ENCODE measurements at regions not wholly inside any gene's neighbourhood (a gene's known extent, or its start where the extent isn't known, plus 50 kb on each side); places are given as distances from the start of the nearest gene placed in this dataset.

DNA sequence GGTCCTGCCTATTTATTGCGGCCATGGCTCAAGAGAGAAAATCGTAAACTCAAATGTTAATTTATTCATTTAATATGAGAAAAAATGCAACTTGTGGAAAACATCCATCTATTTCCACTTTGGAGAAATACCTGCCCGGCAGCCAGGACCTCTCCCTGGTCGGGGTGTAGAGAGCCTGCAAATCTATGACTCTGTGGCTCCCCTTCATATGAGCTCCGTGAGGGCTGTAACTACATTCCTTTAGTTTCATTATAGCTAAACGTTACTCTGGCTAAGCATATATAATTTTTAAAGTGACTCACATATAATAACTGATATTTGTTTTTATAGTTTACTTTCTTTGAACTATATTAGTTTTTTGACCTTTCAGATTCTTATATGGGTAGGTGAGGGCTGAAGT lies 857.8 kb upstream of the FAT3 start:
- H3K27ac ChIP-seq, result no peak overlapping the region
- no peak for DNase-seq
- no peaks in the 10 kb centered on the region for H3K9me3 ChIP-seq
- intact Hi-C loops (cut with DNase I), result no loop called here
- H3K9ac ChIP-seq (ENCODE audit: low read depth in 2 of 2, low read length in 2 of 2), result no peak overlapping the region
- no peak overlapping the region for H3K4me3 ChIP-seq
- no peaks in the 10 kb centered on the region for H3K27me3 ChIP-seq
- TF ChIP-seq, protein P1, sequence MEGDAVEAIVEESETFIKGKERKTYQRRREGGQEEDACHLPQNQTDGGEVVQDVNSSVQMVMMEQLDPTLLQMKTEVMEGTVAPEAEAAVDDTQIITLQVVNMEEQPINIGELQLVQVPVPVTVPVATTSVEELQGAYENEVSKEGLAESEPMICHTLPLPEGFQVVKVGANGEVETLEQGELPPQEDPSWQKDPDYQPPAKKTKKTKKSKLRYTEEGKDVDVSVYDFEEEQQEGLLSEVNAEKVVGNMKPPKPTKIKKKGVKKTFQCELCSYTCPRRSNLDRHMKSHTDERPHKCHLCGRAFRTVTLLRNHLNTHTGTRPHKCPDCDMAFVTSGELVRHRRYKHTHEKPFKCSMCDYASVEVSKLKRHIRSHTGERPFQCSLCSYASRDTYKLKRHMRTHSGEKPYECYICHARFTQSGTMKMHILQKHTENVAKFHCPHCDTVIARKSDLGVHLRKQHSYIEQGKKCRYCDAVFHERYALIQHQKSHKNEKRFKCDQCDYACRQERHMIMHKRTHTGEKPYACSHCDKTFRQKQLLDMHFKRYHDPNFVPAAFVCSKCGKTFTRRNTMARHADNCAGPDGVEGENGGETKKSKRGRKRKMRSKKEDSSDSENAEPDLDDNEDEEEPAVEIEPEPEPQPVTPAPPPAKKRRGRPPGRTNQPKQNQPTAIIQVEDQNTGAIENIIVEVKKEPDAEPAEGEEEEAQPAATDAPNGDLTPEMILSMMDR (IDR thresholded peaks at IDR 0.05), result no peak
- no peaks in the 10 kb centered on the region for H3K4me1 ChIP-seq
- H3K36me3 ChIP-seq, result no peaks in the 10 kb centered on the region

GRCh38 chr11:91365986-91366585 lies 858.5 kb upstream of the FAT3 start:
- Histone ChIP-seq H3K4me3 (no peak overlapping the region), H3K36me3 (no peaks in the 10 kb centered on the region), H3K27me3 (no peaks in the 10 kb centered on the region), H3K27ac (no peak overlapping the region), H3K4me1 (no peaks in the 10 kb centered on the region), H3K9me3 (no peaks in the 10 kb centered on the region), H3K9ac (ENCODE audit: low read depth in 2 of 2, low read length in 2 of 2) (no peak overlapping the region)
- TF ChIP-seq, protein P1 (IDR thresholded peaks at IDR 0.05), result no peak
- intact Hi-C loops (cut with DNase I), result no loop called here
- DNase-seq, result no peak

DNA sequence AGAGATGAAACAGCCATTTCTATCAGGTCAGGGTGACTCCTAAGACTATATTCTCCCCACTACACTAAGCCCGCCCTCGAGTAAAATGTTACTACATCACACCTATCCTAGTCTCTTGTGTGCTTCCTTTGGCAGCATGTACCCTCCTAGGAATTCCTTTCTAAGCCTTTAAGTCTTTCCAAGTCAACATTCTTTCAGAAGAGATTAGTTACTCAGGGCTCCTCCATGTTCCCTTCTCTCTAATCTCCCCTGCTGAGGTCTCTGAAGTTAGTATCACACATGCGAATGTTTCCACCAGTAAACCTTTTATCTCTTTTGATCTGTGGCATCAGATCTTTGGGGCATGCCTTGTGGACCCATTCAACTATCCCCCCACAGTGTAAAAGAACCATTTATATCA lies 873.7 kb upstream of the FAT3 start:
- Histone ChIP-seq H3K27ac (no peak overlapping the region), H3K4me1 (no peaks in the 10 kb centered on the region), H3K27me3 (no peaks in the 10 kb centered on the region), H3K4me3 (no peak overlapping the region), H3K9ac (ENCODE audit: low read depth in 2 of 2, low read length in 2 of 2) (no peak overlapping the region), H3K36me3 (no peaks in the 10 kb centered on the region), H3K9me3 (no peaks in the 10 kb centered on the region)
- intact Hi-C loops (cut with DNase I), result no loop called here
- DNase-seq, result no peak
- TF ChIP-seq, protein P1 (IDR thresholded peaks at IDR 0.05), result no peak

GRCh38 chr11:91326751-91327150 lies 897.9 kb upstream of the FAT3 start:
- DNase-seq, result no peak
- Histone ChIP-seq H3K4me3 (no peak overlapping the region), H3K27ac (no peak overlapping the region), H3K9me3 (no peaks in the 10 kb centered on the region), H3K36me3 (no peaks in the 10 kb centered on the region), H3K27me3 (no peaks in the 10 kb centered on the region), H3K9ac (ENCODE audit: low read depth in 2 of 2, low read length in 2 of 2) (no peak overlapping the region), H3K4me1 (no peaks in the 10 kb centered on the region)
- TF ChIP-seq, protein P1 (IDR thresholded peaks at IDR 0.05), result no peak
- intact Hi-C loops (cut with DNase I), result no loop called here

GRCh38 chr11:91326280-91326679 lies 898.3 kb upstream of the FAT3 start:
- H3K9me3 ChIP-seq, result no peaks in the 10 kb centered on the region
- TF ChIP-seq, protein P1 (IDR thresholded peaks at IDR 0.05), result no peak
- H3K27ac ChIP-seq, result no peak overlapping the region
- H3K4me3 ChIP-seq, result no peak overlapping the region
- no peaks in the 10 kb centered on the region for H3K36me3 ChIP-seq
- DNase-seq, result no peak
- H3K27me3 ChIP-seq, result no peaks in the 10 kb centered on the region
- no peaks in the 10 kb centered on the region for H3K4me1 ChIP-seq
- no peak overlapping the region for H3K9ac ChIP-seq (ENCODE audit: low read depth in 2 of 2, low read length in 2 of 2)
- intact Hi-C loops (cut with DNase I), result no loop called here
